ENCODE measurements at regions not wholly inside any gene's neighbourhood (a gene's known extent, or its start where the extent isn't known, plus 50 kb on each side); places are given as distances from the start of the nearest gene placed in this dataset.

- no peak overlapping the region for H3K27ac ChIP-seq
- intact Hi-C loops (cut with DNase I): no loop called here
- H3K9me3 ChIP-seq: no peaks in the 10 kb centered on the region
- H3K4me1 ChIP-seq (replicated peaks): no peaks in the 10 kb centered on the region
- TF ChIP-seq CTCF (IDR thresholded peaks at IDR 0.05) (no peak), POLR2AphosphoS5 (IDR thresholded peaks at IDR 0.05) (no peak), POLR2A (IDR thresholded peaks at IDR 0.05) (no peak)
- no peaks in the 10 kb centered on the region for H3K36me3 ChIP-seq
- no peaks in the 10 kb centered on the region for H3K27me3 ChIP-seq (replicated peaks; ENCODE audit: insufficient read depth)
- no peak for DNase-seq (ENCODE audit: low spot score)
- H3K4me3 ChIP-seq: no peak overlapping the region
- 80% methylated on average over 12 of the region's 12 CpGs for WGBS
These were observed 352.9 kb downstream of the FOXO1 start for GRCh38 chr13:40313269-40314200.

- TF ChIP-seq CTCF (IDR thresholded peaks at IDR 0.05) (no peak), POLR2AphosphoS5 (IDR thresholded peaks at IDR 0.05) (no peak), POLR2A (IDR thresholded peaks at IDR 0.05) (no peak)
- no peak overlapping the region for H3K27ac ChIP-seq
- H3K4me1 ChIP-seq (replicated peaks): no peaks in the 10 kb centered on the region
- H3K27me3 ChIP-seq (replicated peaks; ENCODE audit: insufficient read depth): no peaks in the 10 kb centered on the region
- intact Hi-C loops (cut with DNase I): no loop called here
- no peak for DNase-seq (ENCODE audit: low spot score)
- H3K9me3 ChIP-seq: no peaks in the 10 kb centered on the region
- 63% methylated on average over 10 of the region's 10 CpGs for WGBS
- H3K4me3 ChIP-seq: no peak overlapping the region
- no peaks in the 10 kb centered on the region for H3K36me3 ChIP-seq
These were observed 350.9 kb downstream of the FOXO1 start for GRCh38 chr13:40315416-40316064.

- Histone ChIP-seq H3K36me3 (no peaks in the 10 kb centered on the region), H3K9me3 (no peaks in the 10 kb centered on the region), H3K27me3 (replicated peaks; ENCODE audit: insufficient read depth) (no peaks in the 10 kb centered on the region), H3K4me1 (replicated peaks) (no peaks in the 10 kb centered on the region), H3K27ac (no peak overlapping the region), H3K4me3 (no peak overlapping the region)
- TF ChIP-seq CTCF (IDR thresholded peaks at IDR 0.05): no peak
- TF ChIP-seq POLR2AphosphoS5 (IDR thresholded peaks at IDR 0.05): no peak
- TF ChIP-seq POLR2A (IDR thresholded peaks at IDR 0.05): no peak
- no peak for DNase-seq (ENCODE audit: low spot score)
- 85% methylated on average over 7 of the region's 7 CpGs for WGBS
- intact Hi-C loops (cut with DNase I): no loop called here
These were observed 350.1 kb downstream of the FOXO1 start for GRCh38 chr13:40316301-40316700.

GRCh38 chr13:40317980-40318327, 348.5 kb downstream of the FOXO1 start:
- Histone ChIP-seq H3K4me1 (replicated peaks) (no peaks in the 10 kb centered on the region), H3K36me3 (no peaks in the 10 kb centered on the region), H3K27me3 (replicated peaks; ENCODE audit: insufficient read depth) (no peaks in the 10 kb centered on the region), H3K9me3 (no peaks in the 10 kb centered on the region), H3K4me3 (no peak overlapping the region), H3K27ac (no peak overlapping the region)
- intact Hi-C loops (cut with DNase I): no loop called here
- DNase-seq (ENCODE audit: low spot score): no peak
- WGBS: 63% methylated on average over 2 of the region's 2 CpGs
- TF ChIP-seq POLR2AphosphoS5 (IDR thresholded peaks at IDR 0.05) (no peak), CTCF (IDR thresholded peaks at IDR 0.05) (no peak), POLR2A (IDR thresholded peaks at IDR 0.05) (no peak)
